ES-I3 (cell line): ENCODE measurements at regions not wholly inside any gene's neighbourhood (a gene's known extent, or its start where the extent isn't known, plus 50 kb on each side); places are given as distances from the start of the nearest gene placed in this dataset.

Experiments
- H3K36me3 ChIP-seq: 2 replicates; pipeline ENCODE4 v1.6.1; 2013; ENCODE audit warnings: mild to moderate bottlenecking, low read length, control low read depth, moderate library complexity; ENCODE audit not compliant: insufficient read depth
- H3K4me1 ChIP-seq: 2 replicates; pipeline ENCODE4 v1.6.1; 2013; ENCODE audit warnings: mild to moderate bottlenecking, control low read depth, low read length; ENCODE audit not compliant: insufficient read depth
- H3K9ac ChIP-seq: 2 replicates; pipeline ENCODE4 v1.6.1; 2013; ENCODE audit warnings: low read depth, mild to moderate bottlenecking, low read length, moderate library complexity
- H3K9me3 ChIP-seq: 2 replicates; pipeline ENCODE4 v1.6.1; 2013; ENCODE audit warnings: mild to moderate bottlenecking, low read length, moderate library complexity; ENCODE audit not compliant: control insufficient read depth, insufficient read depth

DNA sequence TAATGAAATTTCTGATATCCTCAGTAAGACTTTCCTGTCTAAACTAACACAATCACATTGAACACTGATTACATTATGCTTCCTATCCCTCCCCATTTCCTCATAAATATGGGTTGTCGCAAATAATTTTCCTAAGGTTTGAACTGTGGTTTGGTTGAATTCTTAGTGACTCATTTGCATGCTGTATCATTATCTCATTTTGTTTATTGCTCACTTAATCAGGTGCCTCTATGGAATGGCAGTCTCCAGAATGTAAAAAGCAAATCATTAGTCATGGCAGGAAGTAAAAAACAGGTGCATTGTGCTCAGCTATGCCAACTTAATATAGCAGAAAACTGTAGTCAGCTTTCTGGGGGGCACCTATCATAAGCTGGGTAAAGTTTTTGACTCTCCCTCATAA lies 216.0 kb upstream of the ZBTB20 start:
- H3K9ac ChIP-seq, result no peak overlapping the region
- H3K36me3 ChIP-seq, result no peaks in the 10 kb centered on the region
- H3K4me1 ChIP-seq, result peaks cover 5% of the 10 kb centered on the region; the same call in 1 of the 2 replicates
- no peaks in the 10 kb centered on the region for H3K9me3 ChIP-seq

DNA sequence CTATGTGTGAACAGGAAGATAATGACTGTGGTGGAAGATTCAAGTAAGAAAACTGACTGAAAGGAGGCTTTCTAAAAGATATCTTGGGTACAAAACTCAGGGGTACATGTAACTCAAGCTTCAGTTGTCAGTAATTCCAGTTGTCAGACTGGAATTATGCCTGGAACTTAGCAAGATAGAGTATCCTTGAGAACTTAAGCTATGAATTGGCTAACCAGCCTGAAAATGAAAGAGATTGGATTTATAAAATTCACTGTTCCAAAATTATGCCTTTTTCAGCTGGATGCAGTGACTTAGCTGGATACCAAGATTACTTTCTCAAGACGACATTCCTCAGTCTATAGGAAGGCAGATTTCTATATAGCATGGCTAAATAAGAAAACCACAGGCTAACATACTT lies 221.9 kb upstream of the ZBTB20 start:
- Histone ChIP-seq H3K36me3 (no peaks in the 10 kb centered on the region), H3K9ac (no peak overlapping the region), H3K4me1 (no peaks in the 10 kb centered on the region), H3K9me3 (no peaks in the 10 kb centered on the region)

DNA sequence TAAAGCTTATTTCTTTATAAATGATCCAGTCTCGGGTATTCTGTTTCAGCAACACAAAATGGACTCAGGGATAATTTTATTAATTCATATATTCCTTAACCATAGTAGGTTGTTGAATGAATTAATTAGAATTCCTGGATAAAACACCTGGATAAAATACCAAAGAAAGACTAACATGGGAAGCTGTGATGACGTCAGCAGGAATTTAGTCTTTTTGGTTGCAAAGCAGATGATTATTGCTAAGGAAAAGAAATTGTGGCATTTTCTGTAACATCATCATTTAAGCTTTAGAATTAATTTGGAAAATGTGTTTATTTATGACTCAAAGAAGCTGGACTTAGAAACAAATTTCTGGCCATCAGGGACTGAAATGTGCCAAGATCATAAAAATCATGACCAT lies 228.3 kb upstream of the ZBTB20 start:
- Histone ChIP-seq H3K9ac (no peak overlapping the region), H3K9me3 (no peaks in the 10 kb centered on the region), H3K4me1 (no peaks in the 10 kb centered on the region), H3K36me3 (no peaks in the 10 kb centered on the region)

DNA sequence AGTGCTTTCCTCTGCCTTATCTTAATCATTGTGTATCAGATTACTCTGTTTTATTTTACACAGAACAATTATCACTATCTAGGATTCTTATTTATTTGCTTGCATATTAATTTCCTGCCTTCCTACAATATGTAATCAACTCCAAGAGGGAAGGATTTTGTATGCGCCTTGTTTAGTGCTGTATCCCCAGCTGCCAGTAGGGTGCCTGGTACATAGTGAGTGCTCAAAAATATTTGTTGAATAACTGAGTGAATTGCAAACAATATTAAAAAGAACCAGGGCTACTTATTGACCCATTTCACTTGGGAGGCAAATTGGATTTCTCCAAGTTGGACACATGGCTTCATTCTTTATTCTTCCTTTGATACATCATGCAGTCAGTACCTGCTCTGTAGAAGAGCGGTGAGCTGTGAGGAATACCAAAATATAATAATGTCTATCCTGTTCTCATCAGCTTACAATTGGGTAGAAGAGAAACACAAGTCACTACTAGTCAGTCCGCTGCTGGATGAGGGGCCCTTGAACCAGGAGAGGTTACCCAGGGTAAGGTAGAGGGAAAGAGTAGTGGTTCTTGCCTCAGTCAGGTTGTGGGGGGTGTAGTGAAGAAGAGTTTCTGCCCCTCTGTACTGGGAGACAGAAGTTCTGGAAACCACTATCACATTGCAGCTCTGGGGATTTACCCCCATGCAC lies 233.9 kb upstream of the ZBTB20 start:
- Histone ChIP-seq H3K4me1 (peaks cover 5% of the 10 kb centered on the region; the same call in 1 of the 2 replicates), H3K9me3 (no peaks in the 10 kb centered on the region), H3K9ac (no peak overlapping the region), H3K36me3 (no peaks in the 10 kb centered on the region)

DNA sequence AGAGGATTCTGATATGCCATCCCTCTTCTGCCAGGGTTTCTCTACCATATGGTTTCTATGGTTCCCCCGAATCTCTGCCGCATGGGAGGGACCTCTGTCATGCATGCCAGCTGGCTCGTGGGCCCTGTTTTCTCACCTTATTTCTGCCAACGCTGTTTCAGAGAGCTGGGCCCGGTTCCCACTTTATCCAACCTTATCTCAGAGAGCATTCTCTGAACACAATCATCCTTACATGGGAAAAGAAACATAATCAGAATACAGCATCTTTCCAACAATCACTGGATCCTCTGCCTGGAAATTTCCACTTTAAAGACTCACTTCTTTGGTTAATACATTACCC lies 234.5 kb upstream of the ZBTB20 start:
- Histone ChIP-seq H3K36me3 (no peaks in the 10 kb centered on the region), H3K9me3 (no peaks in the 10 kb centered on the region), H3K9ac (no peak overlapping the region), H3K4me1 (peaks cover 7% of the 10 kb centered on the region; the same call in 1 of the 2 replicates)

DNA sequence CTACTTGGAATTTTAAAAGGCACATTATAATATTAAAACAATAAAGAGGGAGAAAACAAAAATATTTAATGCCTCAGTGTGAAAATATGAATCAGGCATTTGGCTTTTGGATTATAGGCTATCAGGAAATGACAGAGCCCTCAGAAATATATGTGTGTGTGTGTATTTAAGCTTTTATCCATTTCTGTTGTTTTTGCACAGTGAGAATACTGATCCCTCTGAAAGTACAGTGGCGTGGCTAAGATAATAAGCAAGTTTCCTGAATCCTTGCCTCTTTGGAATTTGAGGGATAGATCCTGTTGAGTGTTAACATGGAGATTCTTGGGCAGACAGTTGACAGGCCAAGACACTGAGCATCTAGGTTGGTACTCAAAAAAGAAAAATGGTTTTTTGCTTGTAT lies 234.8 kb upstream of the ZBTB20 start:
- Histone ChIP-seq H3K9me3 (no peaks in the 10 kb centered on the region), H3K4me1 (peaks cover 7% of the 10 kb centered on the region; the same call in 1 of the 2 replicates), H3K9ac (no peak overlapping the region), H3K36me3 (no peaks in the 10 kb centered on the region)

DNA sequence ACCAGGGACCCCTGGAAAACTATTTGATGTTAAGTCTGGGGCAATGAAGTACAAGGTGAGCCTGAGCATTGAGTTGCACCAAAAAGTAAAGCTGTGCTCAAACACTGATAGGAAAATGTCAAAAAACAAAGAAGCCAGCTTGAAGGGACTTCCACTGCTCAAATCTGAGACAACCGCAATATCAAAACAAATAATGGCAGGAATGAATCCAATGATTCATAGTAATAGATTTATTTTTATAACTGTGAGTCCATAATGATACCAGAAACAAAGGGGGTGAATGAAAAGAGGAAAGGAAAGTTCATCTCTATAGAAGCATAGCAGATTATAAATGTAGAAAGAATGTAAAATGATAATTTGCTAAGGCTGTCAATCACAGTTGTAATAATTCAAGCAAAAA lies 237.3 kb upstream of the ZBTB20 start:
- no peak overlapping the region for H3K9ac ChIP-seq
- H3K4me1 ChIP-seq, result peaks cover 7% of the 10 kb centered on the region; the same call in 1 of the 2 replicates
- no peaks in the 10 kb centered on the region for H3K36me3 ChIP-seq
- H3K9me3 ChIP-seq, result no peaks in the 10 kb centered on the region

DNA sequence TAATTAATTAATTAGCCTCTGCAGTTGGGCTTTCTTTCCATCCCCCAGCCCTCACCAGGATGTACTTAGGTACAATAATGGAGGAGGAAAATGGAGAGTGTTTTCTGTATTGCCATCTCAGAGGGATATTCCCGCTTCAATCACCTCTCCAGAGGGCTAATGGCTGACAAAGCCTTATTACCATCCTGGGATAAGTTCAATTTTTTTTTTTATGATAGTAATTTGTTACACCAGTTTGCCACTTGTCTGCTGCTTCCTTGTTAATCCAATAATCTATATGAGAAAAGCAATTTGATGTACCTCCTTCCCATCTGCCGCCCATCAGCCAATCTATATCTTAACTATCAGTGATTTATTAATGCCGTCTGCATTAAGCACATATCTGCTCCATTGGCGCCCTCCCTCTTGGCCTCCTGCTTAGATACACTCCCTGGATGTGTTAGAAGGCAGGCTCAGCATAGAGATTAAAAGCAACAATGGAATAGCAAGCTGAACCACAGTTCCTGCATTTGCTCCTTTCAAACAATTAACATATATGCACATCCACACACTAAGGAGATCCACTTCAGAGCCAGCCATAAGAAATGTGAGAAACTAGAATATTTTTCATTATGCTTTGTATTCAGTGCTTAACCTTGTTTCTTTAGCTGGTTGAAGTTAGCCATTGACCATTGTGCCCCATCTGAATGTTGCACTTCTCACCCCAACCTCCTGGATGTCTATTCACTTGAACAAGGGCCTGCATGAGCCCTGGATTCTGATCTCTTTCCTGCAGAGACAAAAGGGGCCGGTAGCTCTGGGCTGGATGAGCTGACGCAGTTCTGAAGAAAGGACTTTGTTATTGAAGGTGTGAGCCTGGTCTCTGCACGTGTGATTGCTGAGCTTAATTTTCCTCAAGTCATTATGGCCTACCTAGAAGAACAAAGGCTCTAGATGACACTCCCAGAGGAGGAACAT lies 237.3 kb upstream of the GAP43 start:
- Histone ChIP-seq H3K9me3 (no peaks in the 10 kb centered on the region), H3K9ac (no peak overlapping the region), H3K36me3 (no peaks in the 10 kb centered on the region), H3K4me1 (peaks cover 7% of the 10 kb centered on the region; the same call in 1 of the 2 replicates)

DNA sequence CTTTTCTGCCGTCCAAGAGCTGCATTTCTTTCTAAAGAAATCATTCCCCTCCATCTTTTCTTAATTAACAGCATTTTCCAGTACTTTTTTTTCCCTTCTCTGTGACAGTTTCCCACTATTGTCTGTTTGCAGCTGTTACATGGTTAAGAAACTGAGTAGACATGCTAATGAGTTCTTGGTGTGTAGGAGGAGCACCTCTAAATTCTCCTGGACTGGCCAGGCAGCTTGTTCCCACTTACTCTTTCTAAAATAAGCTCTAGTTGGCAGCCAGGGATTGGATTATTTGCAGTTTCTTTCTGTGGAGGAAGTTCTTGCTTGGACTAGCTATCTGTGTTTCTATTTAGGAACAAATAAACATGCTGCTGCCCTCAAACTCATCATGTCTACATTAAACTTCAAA lies 235.1 kb upstream of the GAP43 start:
- Histone ChIP-seq H3K9me3 (no peaks in the 10 kb centered on the region), H3K4me1 (peaks cover 7% of the 10 kb centered on the region; the same call in 1 of the 2 replicates), H3K9ac (no peak overlapping the region), H3K36me3 (no peaks in the 10 kb centered on the region)

DNA sequence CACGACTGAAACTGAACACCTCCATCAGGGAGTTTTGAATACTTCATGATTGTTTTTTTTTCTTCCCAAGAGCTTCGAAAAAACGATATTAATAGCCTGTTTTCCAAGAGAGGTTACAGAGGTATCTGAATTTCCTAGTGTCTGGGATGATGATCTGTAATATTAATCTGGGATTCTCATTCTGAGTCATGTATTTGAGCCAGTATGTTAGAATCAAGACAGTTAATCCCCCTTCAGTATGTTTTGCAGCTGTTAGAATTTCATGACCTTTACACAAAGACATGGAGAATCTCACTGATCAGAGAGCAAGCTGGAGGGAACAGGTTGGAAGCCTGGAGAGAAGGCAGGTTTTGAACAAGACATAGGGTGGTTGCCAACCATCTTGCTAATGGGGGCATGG lies 234.5 kb upstream of the GAP43 start:
- Histone ChIP-seq H3K9me3 (no peaks in the 10 kb centered on the region), H3K4me1 (peaks cover 7% of the 10 kb centered on the region; the same call in 1 of the 2 replicates), H3K9ac (no peak overlapping the region), H3K36me3 (no peaks in the 10 kb centered on the region)

DNA sequence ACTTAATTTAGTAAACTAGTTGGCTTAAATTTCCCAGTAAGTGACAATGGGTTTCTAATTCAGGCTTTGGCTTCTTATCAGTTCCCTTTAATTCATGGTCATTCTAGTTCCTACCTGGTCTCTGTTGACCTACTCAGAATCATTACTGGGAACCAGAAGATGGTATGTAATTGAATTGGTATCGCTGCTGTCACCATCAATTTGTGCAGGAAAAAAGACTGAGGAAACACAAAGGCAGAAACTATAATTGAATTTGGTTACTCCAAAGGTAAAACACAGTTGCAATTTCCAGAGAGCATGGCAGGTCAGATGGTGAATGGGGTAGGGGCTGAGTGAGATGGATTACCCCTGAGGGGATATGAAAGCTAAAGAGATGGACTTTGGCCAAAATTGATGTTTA lies 226.5 kb upstream of the GAP43 start:
- Histone ChIP-seq H3K4me1 (peaks cover 16% of the 10 kb centered on the region), H3K36me3 (no peaks in the 10 kb centered on the region), H3K9ac (no peak overlapping the region), H3K9me3 (no peaks in the 10 kb centered on the region)

DNA sequence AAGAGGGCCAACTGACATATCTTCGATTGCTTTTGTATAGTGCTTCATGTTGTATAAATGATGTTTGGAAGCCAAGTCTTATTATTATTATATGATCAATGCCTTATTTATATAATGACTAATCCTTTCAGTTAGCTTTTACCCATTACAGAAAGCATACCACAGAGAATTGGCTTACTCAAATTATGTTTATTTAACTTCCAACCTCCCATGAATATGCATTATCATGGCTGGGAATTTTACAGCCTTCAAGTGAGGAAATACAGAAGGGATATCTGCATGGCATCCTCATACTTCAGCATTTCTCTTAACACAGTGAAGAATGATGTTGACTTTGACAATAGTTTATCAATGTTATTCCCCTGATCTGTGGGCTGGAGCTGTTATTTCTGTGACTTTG lies 225.9 kb upstream of the GAP43 start:
- no peak overlapping the region for H3K9ac ChIP-seq
- H3K9me3 ChIP-seq, result no peaks in the 10 kb centered on the region
- peaks cover 16% of the 10 kb centered on the region for H3K4me1 ChIP-seq
- no peaks in the 10 kb centered on the region for H3K36me3 ChIP-seq

DNA sequence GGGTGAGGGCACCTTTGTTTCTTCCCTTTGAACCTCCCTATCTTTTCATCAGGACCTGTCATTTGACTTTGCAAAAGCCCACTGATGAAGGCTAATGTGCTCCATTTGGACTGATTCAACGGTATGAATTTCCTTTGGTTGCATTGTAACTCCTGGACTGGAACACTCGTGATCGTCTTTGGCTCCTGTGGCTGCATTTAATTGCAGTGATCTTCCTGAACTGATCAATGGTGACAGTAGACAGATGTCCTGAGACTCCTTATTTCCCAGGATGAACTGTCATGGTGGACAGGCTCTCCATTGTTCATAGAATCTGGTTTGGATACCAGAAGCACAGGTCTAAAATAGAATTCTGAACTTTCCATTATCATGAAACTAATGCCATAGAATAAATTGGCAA lies 224.8 kb upstream of the GAP43 start:
- H3K9ac ChIP-seq, result no peak overlapping the region
- H3K36me3 ChIP-seq, result no peaks in the 10 kb centered on the region
- no peaks in the 10 kb centered on the region for H3K9me3 ChIP-seq
- H3K4me1 ChIP-seq, result peaks cover 20% of the 10 kb centered on the region

DNA sequence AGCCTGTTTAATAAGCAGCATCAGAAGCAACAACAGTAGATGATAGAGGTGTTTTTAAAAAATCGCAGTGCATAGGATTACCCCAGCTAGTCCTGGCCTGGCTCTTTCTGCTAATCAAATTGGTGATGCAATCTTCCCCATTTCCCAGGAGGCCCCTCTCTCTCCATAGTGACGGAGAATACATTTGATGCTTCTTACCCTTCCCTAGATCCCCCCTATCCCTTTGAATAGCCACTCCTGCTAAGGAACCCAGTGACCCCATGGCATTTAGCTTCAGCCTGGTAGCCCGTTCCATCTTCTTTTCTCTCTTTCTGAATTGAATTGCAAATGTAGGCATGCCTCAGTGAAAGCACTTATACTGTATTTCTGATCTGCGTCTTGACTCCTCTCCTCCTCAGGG lies 223.6 kb upstream of the GAP43 start:
- Histone ChIP-seq H3K9ac (no peak overlapping the region; the same call in 1 of the 2 replicates), H3K4me1 (peaks cover 26% of the 10 kb centered on the region), H3K9me3 (no peaks in the 10 kb centered on the region), H3K36me3 (no peaks in the 10 kb centered on the region)

DNA sequence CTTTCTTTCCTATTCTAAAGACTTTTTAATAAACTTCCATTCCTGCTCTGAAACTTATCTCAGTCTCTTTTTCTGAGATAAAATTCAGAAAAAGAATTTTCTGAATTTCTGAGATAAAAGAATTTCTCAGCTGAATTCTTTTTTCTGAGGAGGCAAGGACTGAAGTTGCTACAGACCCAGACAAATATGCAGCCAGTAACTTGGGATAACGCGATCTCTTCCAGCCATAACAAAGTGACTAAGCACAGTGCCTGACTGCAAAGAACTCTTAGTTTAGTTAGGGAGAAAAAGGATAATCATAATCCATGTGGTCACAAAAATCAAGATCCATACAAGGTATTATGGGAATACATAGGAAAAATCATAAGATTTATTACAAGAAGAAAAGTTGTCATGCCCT lies 222.0 kb upstream of the GAP43 start:
- Histone ChIP-seq H3K9me3 (no peaks in the 10 kb centered on the region), H3K9ac (no peak overlapping the region), H3K4me1 (peaks cover 39% of the 10 kb centered on the region), H3K36me3 (no peaks in the 10 kb centered on the region)
